GM23338 (cell line): ENCODE measurements at regions not wholly inside any gene's neighbourhood (a gene's known extent, or its start where the extent isn't known, plus 50 kb on each side); places are given as distances from the start of the nearest gene placed in this dataset.

Experiments
- ATAC-seq: fragments of 200-7000 bp; cut with Tn5 transposase; 3 replicates; pipeline ENCODE4 v1.9.1; 2020
- DNase-seq: peaks from one replicate; pipeline ENCODE4 v3.0.0-alpha.2; 2015; ENCODE audit warnings: low spot score
- H2AFZ ChIP-seq: fragments of 200-600 bp; sonication (generic); 2 replicates; pipeline ENCODE4 v1.8.0; 2016; ENCODE audit warnings: antibody characterized with exemption, mild to moderate bottlenecking, moderate library complexity
- H3F3A ChIP-seq: fragments of 200-600 bp; sonication (generic); replicated peaks from 2 replicates; pipeline ENCODE4 v1.8.0; 2017; ENCODE audit warnings: antibody characterized with exemption, mixed run types, low read depth
- H3K27ac ChIP-seq: fragments of 200-600 bp; sonication (generic); 2 replicates; pipeline ENCODE4 v1.6.1; 2016; ENCODE audit warnings: low read depth
- H3K27me3 ChIP-seq: fragments of 200-600 bp; sonication (generic); 2 replicates; pipeline ENCODE4 v1.8.0; 2016; ENCODE audit warnings: mild to moderate bottlenecking, mixed run types, moderate library complexity; ENCODE audit not compliant: insufficient read depth
- H3K36me3 ChIP-seq: fragments of 200-600 bp; sonication (generic); 2 replicates; pipeline ENCODE4 v1.8.0; 2016; ENCODE audit warnings: mild to moderate bottlenecking; ENCODE audit not compliant: insufficient read depth
- H3K4me1 ChIP-seq: fragments of 200-600 bp; sonication (generic); 2 replicates; pipeline ENCODE4 v1.8.0; 2016; ENCODE audit warnings: mild to moderate bottlenecking, moderate library complexity; ENCODE audit not compliant: insufficient read depth
- H3K4me2 ChIP-seq: fragments of 200-600 bp; sonication (generic); 2 replicates; pipeline ENCODE4 v1.7.1; 2017; ENCODE audit warnings: mixed run types
- H3K4me3 ChIP-seq: fragments of 200-600 bp; sonication (generic); 2 replicates; pipeline ENCODE4 v1.6.1; 2016; ENCODE audit warnings: mixed run types
- H3K79me2 ChIP-seq: fragments of 200-600 bp; sonication (generic); replicated peaks from 2 replicates; pipeline ENCODE4 v1.8.0; 2017; ENCODE audit warnings: mild to moderate bottlenecking; ENCODE audit not compliant: insufficient read depth
- H3K9me2 ChIP-seq: fragments of 200-600 bp; sonication (generic); 2 replicates; pipeline ENCODE4 v1.8.0; 2017; ENCODE audit not compliant: insufficient read depth
- H4K20me1 ChIP-seq: fragments of 200-600 bp; sonication (generic); replicated peaks from 2 replicates; pipeline ENCODE4 v1.8.0; 2017; ENCODE audit warnings: mild to moderate bottlenecking; ENCODE audit not compliant: insufficient read depth
- H3K27ac Mint-ChIP-seq: 2 replicates; pipeline ENCODE4 v1.8.0; 2020; ENCODE audit warnings: inconsistent platforms, mild to moderate bottlenecking, moderate library complexity, mixed read lengths
- H3K27me3 Mint-ChIP-seq: 3 replicates; pipeline ENCODE4 v1.8.0; 2022; ENCODE audit warnings: low read depth, mild to moderate bottlenecking, moderate library complexity, mixed read lengths, inconsistent platforms; ENCODE audit not compliant: insufficient read depth, poor library complexity
- H3K36me3 Mint-ChIP-seq: 3 replicates; pipeline ENCODE4 v1.8.0; 2021; ENCODE audit warnings: low read depth, mild to moderate bottlenecking, inconsistent platforms, moderate library complexity, mixed read lengths
- H3K4me1 Mint-ChIP-seq: 3 replicates; pipeline ENCODE4 v1.8.0; 2020; ENCODE audit warnings: mild to moderate bottlenecking, inconsistent platforms, mixed read lengths
- H3K4me3 Mint-ChIP-seq: 3 replicates; pipeline ENCODE4 v1.8.0; 2021; ENCODE audit warnings: moderate library complexity, mild to moderate bottlenecking, inconsistent platforms, mixed read lengths
- H3K9me3 Mint-ChIP-seq: 3 replicates; pipeline ENCODE4 v1.8.0; 2020; ENCODE audit warnings: moderate library complexity, mild to moderate bottlenecking, inconsistent platforms, mixed read lengths
- CREB1 ChIP-seq: fragments of 250-450 bp; sonication (Bioruptor Pico); IDR thresholded peaks from 2 replicates; pipeline ENCODE4 v1.5.0; 2020; ENCODE audit warnings: low read depth, mild to moderate bottlenecking, moderate library complexity
- CTCF ChIP-seq, 2 experiments: fragments of 200-600 bp in 1 of 2; sonication (generic) in 1 of 2; conservative IDR thresholded peaks; 2 replicates each; pipeline versions ENCODE4 v1.5.1 to v1.6.1; 2016 to 2017; ENCODE audit warnings: antibody characterized with exemption in 2 of 2, low read depth in 2 of 2, mild to moderate bottlenecking in 2 of 2, moderate library complexity in 1 of 2
- EZH2 ChIP-seq: fragments of 200-600 bp; sonication (generic); IDR thresholded peaks from one replicate; pipeline ENCODE4 v1.8.0; 2017; ENCODE audit warnings: antibody characterized with exemption, mild to moderate bottlenecking, low read depth; ENCODE audit not compliant: unreplicated experiment
- EZH2phosphoT487 ChIP-seq: fragments of 200-600 bp; sonication (generic); IDR thresholded peaks from one replicate; pipeline ENCODE4 v1.8.1; 2018; ENCODE audit warnings: antibody characterized with exemption; ENCODE audit not compliant: unreplicated experiment
- JUNB ChIP-seq: IDR thresholded peaks from one replicate; pipeline ENCODE4 v1.6.1; 2016; ENCODE audit warnings: antibody characterized with exemption; ENCODE audit not compliant: unreplicated experiment
- NANOG ChIP-seq: IDR thresholded peaks from 2 replicates; pipeline ENCODE4 v1.6.1; 2016; ENCODE audit warnings: antibody characterized with exemption, borderline replicate concordance
- POLR2AphosphoS5 ChIP-seq: IDR thresholded peaks from 2 replicates; pipeline ENCODE4 v1.6.1; 2016; ENCODE audit warnings: antibody characterized with exemption, low read depth
- REST ChIP-seq: IDR thresholded peaks from one replicate; pipeline ENCODE4 v1.6.1; 2018; ENCODE audit warnings: antibody characterized with exemption; ENCODE audit not compliant: unreplicated experiment
- STAT1 ChIP-seq: IDR thresholded peaks from one replicate; pipeline ENCODE4 v1.6.1; 2016; ENCODE audit warnings: antibody characterized with exemption; ENCODE audit not compliant: unreplicated experiment
- ZNF114 ChIP-seq: fragments of 250-450 bp; sonication (Bioruptor Pico); IDR thresholded peaks from 2 replicates; pipeline ENCODE4 v1.5.0; 2020; ENCODE audit warnings: mild to moderate bottlenecking, moderate library complexity
- ZNF462 ChIP-seq: fragments of 250-450 bp; sonication (Bioruptor Pico); IDR thresholded peaks from 2 replicates; pipeline ENCODE4 v1.5.0; 2020; ENCODE audit warnings: mild to moderate bottlenecking, moderate library complexity

GRCh38 chr12:77488041-77488620 lies 342.6 kb upstream of the NAV3 start:
- Histone ChIP-seq H3F3A (no peaks in the 10 kb centered on the region), H3K36me3 (no peaks in the 10 kb centered on the region), H3K4me1 (peaks cover 36% of the 10 kb centered on the region), H3K4me2 (no peak overlapping the region), H3K27me3 (no peaks in the 10 kb centered on the region), H2AFZ (no peak overlapping the region), H4K20me1 (no peaks in the 10 kb centered on the region), H3K9me2 (no peaks in the 10 kb centered on the region), H3K27ac (no peak overlapping the region), H3K4me3 (no peak overlapping the region), H3K79me2 (no peaks in the 10 kb centered on the region)
- Mint-ChIP-seq H3K27me3 (no peaks in the 10 kb centered on the region), H3K27ac (no peak overlapping the region), H3K4me1 (peaks cover 27% of the 10 kb centered on the region), H3K36me3 (peaks cover 20% of the 10 kb centered on the region; the same call in 2 of the 3 replicates), H3K9me3 (peaks cover 17% of the 10 kb centered on the region; the same call in 2 of the 3 replicates), H3K4me3 (no peak overlapping the region)
- no peak for TF ChIP-seq EZH2phosphoT487
- TF ChIP-seq NANOG: no peak
- no peak for TF ChIP-seq STAT1
- TF ChIP-seq EZH2: no peak
- TF ChIP-seq CREB1: no peak
- TF ChIP-seq ZNF114 (CRISPR knock-in tag): no peak
- TF ChIP-seq ZNF462: no peak
- no peak for TF ChIP-seq JUNB
- TF ChIP-seq CTCF (conservative IDR thresholded peaks at IDR 0.05; ENCODE audit: low read depth in 2 of 2): no peak
- TF ChIP-seq POLR2AphosphoS5: no peak
- no peak for TF ChIP-seq REST
- DNase-seq (no peak), ATAC-seq (no peak)
